ENCODE measurements at regions not wholly inside any gene's neighbourhood (a gene's known extent, or its start where the extent isn't known, plus 50 kb on each side); places are given as distances from the start of the nearest gene placed in this dataset.

DNA sequence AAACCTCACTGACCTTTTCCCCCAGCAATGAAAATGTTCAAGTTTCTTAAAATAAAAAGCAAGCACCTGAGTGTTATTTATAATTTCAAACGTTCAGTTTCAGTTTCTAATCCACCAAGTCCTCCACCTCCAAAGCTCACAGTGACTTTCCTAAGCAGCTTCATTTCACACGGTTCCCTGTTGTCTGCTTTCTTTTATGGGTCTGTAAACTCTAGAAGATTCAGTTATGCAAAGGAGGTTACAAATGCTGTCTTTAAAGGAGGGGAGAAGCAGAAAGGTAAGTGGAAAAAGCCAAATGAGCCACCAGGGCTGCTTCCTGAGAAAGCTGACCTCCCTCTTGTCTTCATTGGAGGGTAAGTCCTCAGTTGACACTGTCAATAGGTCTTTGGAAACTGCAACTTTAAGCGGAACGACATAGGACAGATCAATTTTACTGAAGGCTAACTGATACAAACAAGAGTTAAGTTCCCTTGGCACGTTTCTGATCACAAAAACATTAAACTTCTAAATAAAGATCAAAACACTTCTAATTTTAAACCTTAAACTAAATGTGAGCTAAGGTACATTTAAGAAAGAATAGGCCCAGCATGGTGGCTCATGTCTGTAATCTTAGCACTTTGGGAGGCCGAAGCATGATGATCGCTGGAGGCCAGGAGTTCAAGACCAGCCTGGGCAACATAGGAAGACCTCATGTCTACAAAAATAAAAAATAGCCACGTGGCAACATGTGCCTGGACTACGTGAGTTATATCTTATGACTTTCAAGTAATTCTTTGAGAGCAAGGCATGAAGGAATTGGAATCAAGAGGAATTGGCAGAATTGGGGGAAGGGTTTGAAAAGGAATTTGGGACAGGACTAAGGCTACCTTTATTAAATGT lies 151.9 kb upstream of the UBE2E1 start:
- Histone ChIP-seq H3K4me3 (ENCODE audit: low read length in 2 of 2) (no peak overlapping the region), H3K27ac (ENCODE audit: low read length) (no peak overlapping the region)

DNA sequence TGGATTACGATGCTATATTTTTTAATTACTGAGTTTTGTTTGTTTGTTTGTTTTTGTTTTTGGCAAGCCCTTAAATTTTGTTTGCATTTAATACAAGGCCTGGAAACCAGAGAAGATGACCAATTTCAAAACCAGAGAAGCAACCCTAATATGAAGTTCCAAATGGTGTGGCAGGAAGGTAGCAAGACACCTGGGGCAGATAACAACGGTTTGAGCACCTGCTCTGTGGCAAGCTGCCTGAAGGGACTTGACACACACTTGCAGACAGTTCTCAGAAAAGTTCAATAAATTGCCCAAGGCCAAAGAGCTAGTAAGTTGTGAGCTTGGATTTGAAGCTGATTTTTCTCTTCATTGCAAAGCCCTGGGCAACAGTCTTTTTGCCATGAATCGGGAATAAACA lies 151.2 kb upstream of the UBE2E1 start:
- Histone ChIP-seq H3K36me3 (ENCODE audit: control insufficient read depth in 2 of 2, insufficient read depth in 2 of 2, low read length in 2 of 2) (no peaks in the 10 kb centered on the region), H3K4me1 (ENCODE audit: control insufficient read depth, insufficient read depth, low read length) (no peaks in the 10 kb centered on the region), H3K27me3 (ENCODE audit: control insufficient read depth in 1 of 2, insufficient read depth in 2 of 2, low read length in 2 of 2) (no peaks in the 10 kb centered on the region), H3K9me3 (ENCODE audit: control insufficient read depth in 2 of 2, low read length in 2 of 2) (peaks cover 0 to 7% of the 10 kb centered on the region in 2 donors), H3K9ac (ENCODE audit: low read length in 2 of 2) (no peak overlapping the region), H3K4me3 (ENCODE audit: low read length in 2 of 2) (no peak overlapping the region), H3K27ac (ENCODE audit: low read length) (no peak overlapping the region)

More for the DNA sequence above, 151.9 kb upstream of the UBE2E1 start:
- H3K9ac ChIP-seq (ENCODE audit: low read length in 2 of 2): no peak overlapping the region
- no peaks in the 10 kb centered on the region for H3K36me3 ChIP-seq (ENCODE audit: control insufficient read depth in 2 of 2, insufficient read depth in 2 of 2, low read length in 2 of 2)
- H3K9me3 ChIP-seq (ENCODE audit: control insufficient read depth in 2 of 2, low read length in 2 of 2): peaks cover 0 to 7% of the 10 kb centered on the region in 2 donors
- no peaks in the 10 kb centered on the region for H3K4me1 ChIP-seq (ENCODE audit: control insufficient read depth, insufficient read depth, low read length)
- no peaks in the 10 kb centered on the region for H3K27me3 ChIP-seq (ENCODE audit: control insufficient read depth in 1 of 2, insufficient read depth in 2 of 2, low read length in 2 of 2)

DNA sequence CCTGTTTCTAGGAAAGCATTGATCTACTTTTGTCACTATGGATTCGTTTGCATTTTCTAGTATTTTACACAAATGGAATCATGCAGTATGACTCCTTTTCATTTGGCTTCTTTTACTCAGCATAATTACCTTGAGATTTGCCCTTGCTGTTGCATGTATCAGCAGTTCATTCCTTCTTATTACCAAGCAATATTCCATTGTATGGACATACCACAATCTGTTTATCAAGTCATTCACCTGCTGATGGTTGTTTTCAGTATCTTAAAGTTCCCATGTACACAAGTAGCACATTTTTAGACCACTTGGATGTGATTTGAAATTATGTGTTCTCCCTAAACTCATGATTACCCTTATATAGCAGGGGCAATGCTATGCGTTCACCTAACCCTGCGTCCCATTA lies 150.0 kb upstream of the UBE2E1 start:
- H3K4me1 ChIP-seq (ENCODE audit: control insufficient read depth, insufficient read depth, low read length): no peaks in the 10 kb centered on the region
- no peaks in the 10 kb centered on the region for H3K36me3 ChIP-seq (ENCODE audit: control insufficient read depth in 2 of 2, insufficient read depth in 2 of 2, low read length in 2 of 2)
- no peak overlapping the region for H3K4me3 ChIP-seq (ENCODE audit: low read length in 2 of 2)
- no peak overlapping the region for H3K27ac ChIP-seq (ENCODE audit: low read length)
- H3K27me3 ChIP-seq (ENCODE audit: control insufficient read depth in 1 of 2, insufficient read depth in 2 of 2, low read length in 2 of 2): no peaks in the 10 kb centered on the region
- no peak overlapping the region for H3K9ac ChIP-seq (ENCODE audit: low read length in 2 of 2)
- peaks cover 0 to 7% of the 10 kb centered on the region in 2 donors for H3K9me3 ChIP-seq (ENCODE audit: control insufficient read depth in 2 of 2, low read length in 2 of 2)

DNA sequence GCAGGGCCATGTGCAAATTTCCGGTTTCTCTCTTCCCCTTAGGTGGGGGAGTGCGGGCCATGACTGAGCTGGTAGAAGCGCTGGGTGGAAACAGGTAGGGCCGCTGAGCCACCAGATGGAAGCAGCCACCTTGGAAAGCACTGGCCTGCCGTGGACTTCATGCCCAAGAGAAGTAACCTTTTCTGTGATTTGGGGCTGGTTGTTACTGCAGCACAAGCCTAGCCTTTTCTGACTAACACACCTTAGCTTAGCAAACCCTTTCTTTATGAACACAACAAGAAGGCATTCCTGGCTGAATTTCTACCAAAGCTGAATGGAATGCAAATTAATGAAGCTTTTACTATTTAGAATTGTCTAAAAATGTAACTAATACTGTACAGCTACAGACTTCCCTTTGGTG lies 149.6 kb upstream of the UBE2E1 start:
- no peaks in the 10 kb centered on the region for H3K36me3 ChIP-seq (ENCODE audit: control insufficient read depth in 2 of 2, insufficient read depth in 2 of 2, low read length in 2 of 2)
- no peaks in the 10 kb centered on the region for H3K4me1 ChIP-seq (ENCODE audit: control insufficient read depth, insufficient read depth, low read length)
- H3K27ac ChIP-seq (ENCODE audit: low read length): no peak overlapping the region
- peaks cover 0 to 7% of the 10 kb centered on the region in 2 donors for H3K9me3 ChIP-seq (ENCODE audit: control insufficient read depth in 2 of 2, low read length in 2 of 2)
- H3K9ac ChIP-seq (ENCODE audit: low read length in 2 of 2): no peak overlapping the region
- H3K27me3 ChIP-seq (ENCODE audit: control insufficient read depth in 1 of 2, insufficient read depth in 2 of 2, low read length in 2 of 2): no peaks in the 10 kb centered on the region
- no peak overlapping the region for H3K4me3 ChIP-seq (ENCODE audit: low read length in 2 of 2)

DNA sequence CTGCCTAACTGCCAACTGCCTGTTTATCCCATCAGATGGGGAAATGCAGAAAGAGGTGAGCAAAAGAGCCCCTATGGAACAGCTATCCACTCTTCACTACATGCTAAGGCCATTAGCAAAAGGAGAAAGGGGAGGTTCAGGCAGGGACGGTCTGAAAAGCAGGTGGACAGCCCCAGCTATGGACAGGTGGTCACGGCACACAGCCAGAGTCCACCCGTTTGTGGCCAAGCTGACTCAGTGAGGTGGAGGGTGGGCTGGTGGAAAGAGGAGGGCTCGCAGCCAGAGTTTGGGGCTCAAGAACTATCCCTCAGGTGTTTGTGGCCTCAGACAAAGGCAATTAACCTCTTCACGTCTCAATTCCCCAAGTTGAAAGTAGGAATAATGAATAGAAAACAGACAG lies 148.9 kb upstream of the UBE2E1 start:
- no peaks in the 10 kb centered on the region for H3K4me1 ChIP-seq (ENCODE audit: control insufficient read depth, insufficient read depth, low read length)
- no peaks in the 10 kb centered on the region for H3K36me3 ChIP-seq (ENCODE audit: control insufficient read depth in 2 of 2, insufficient read depth in 2 of 2, low read length in 2 of 2)
- no peak overlapping the region for H3K27ac ChIP-seq (ENCODE audit: low read length)
- no peak overlapping the region for H3K4me3 ChIP-seq (ENCODE audit: low read length in 2 of 2)
- no peaks in the 10 kb centered on the region for H3K27me3 ChIP-seq (ENCODE audit: control insufficient read depth in 1 of 2, insufficient read depth in 2 of 2, low read length in 2 of 2)
- no peak overlapping the region for H3K9ac ChIP-seq (ENCODE audit: low read length in 2 of 2)
- H3K9me3 ChIP-seq (ENCODE audit: control insufficient read depth in 2 of 2, low read length in 2 of 2): peaks cover 0 to 7% of the 10 kb centered on the region in 2 donors

DNA sequence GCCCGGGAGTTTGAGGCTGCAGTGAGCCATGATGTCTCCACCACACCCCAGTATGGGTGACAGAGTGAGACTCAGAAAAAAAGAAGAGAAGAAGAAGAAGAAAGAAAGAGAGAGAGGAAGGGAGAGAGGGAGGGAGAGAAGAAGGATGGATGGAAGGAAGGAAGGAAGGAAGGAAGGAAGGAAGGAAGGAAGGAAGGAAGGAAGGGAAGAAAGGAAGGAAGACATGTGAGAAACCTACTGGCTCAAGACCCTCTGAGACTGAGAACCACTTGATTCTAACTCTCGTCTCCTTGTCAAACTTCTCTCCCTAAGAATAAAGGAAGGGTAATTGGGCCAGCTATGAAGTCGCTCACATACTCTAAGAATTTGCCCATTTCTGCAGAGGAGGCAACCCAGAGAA lies 148.1 kb upstream of the UBE2E1 start:
- Histone ChIP-seq H3K27ac (ENCODE audit: low read length) (no peak overlapping the region), H3K4me1 (ENCODE audit: control insufficient read depth, insufficient read depth, low read length) (no peaks in the 10 kb centered on the region), H3K36me3 (ENCODE audit: control insufficient read depth in 2 of 2, insufficient read depth in 2 of 2, low read length in 2 of 2) (no peaks in the 10 kb centered on the region), H3K4me3 (ENCODE audit: low read length in 2 of 2) (no peak overlapping the region), H3K27me3 (ENCODE audit: control insufficient read depth in 1 of 2, insufficient read depth in 2 of 2, low read length in 2 of 2) (no peaks in the 10 kb centered on the region), H3K9me3 (ENCODE audit: control insufficient read depth in 2 of 2, low read length in 2 of 2) (peaks cover 0 to 7% of the 10 kb centered on the region in 2 donors), H3K9ac (ENCODE audit: low read length in 2 of 2) (no peak overlapping the region)

DNA sequence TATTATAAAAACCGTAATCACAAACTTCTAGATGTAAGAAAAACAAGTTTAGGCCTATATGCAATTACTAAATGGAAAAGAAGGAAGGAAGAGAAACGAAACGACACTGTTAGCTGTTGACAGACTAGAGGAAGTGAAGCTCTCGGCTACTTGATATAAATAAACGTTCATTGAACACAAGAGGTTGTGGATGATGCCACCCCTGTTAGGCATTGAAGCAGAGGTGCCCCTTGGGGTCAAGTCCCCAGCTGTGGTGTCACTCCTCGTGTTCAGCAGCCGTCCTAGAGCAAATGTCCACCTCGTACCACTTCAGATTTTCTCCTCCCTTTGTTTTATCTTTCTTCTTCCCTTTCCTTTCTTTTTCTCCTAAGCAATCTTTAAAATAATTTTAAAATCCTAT lies 146.5 kb upstream of the UBE2E1 start:
- H3K27ac ChIP-seq (ENCODE audit: low read length): no peak overlapping the region
- no peak overlapping the region for H3K4me3 ChIP-seq (ENCODE audit: low read length in 2 of 2)
- H3K9me3 ChIP-seq (ENCODE audit: control insufficient read depth in 2 of 2, low read length in 2 of 2): peaks cover 0 to 7% of the 10 kb centered on the region in 2 donors
- H3K27me3 ChIP-seq (ENCODE audit: control insufficient read depth in 1 of 2, insufficient read depth in 2 of 2, low read length in 2 of 2): no peaks in the 10 kb centered on the region
- H3K9ac ChIP-seq (ENCODE audit: low read length in 2 of 2): no peak overlapping the region
- peaks cover 3% of the 10 kb centered on the region for H3K4me1 ChIP-seq (ENCODE audit: control insufficient read depth, insufficient read depth, low read length)
- H3K36me3 ChIP-seq (ENCODE audit: control insufficient read depth in 2 of 2, insufficient read depth in 2 of 2, low read length in 2 of 2): no peaks in the 10 kb centered on the region

DNA sequence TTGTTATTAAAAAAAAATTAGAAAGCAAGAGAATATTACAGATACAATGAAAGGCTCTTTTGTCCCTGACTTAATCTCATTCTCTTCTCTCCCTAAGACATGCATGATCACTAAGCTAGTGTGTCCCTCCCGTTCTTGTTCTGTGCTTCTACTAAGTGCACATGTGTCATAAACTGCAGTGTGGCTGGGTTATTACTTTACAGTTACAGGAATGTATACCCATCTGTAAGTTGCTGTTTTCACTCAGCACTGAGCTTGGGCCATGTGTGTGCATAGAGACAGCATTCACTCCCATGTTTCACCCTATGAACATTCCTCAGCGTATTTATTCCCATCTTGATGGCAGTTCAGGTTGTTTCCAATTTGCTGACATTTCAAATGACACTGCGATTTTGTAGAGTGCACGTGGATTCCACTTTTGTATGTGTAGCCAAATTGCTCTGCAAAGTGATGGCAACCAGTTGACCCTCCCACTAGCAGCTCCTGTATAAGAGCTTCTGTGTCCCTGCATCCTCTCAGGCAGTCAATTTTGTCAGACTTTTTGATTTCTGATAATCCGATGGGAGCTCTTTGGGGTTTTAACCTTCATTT lies 145.8 kb upstream of the UBE2E1 start:
- Histone ChIP-seq H3K4me3 (ENCODE audit: low read length in 2 of 2) (no peak overlapping the region), H3K27me3 (ENCODE audit: control insufficient read depth in 1 of 2, insufficient read depth in 2 of 2, low read length in 2 of 2) (no peaks in the 10 kb centered on the region), H3K9ac (ENCODE audit: low read length in 2 of 2) (no peak overlapping the region), H3K27ac (ENCODE audit: low read length) (no peak overlapping the region), H3K4me1 (ENCODE audit: control insufficient read depth, insufficient read depth, low read length) (peaks cover 3% of the 10 kb centered on the region), H3K36me3 (ENCODE audit: control insufficient read depth in 2 of 2, insufficient read depth in 2 of 2, low read length in 2 of 2) (no peaks in the 10 kb centered on the region), H3K9me3 (ENCODE audit: control insufficient read depth in 2 of 2, low read length in 2 of 2) (peaks cover 0 to 7% of the 10 kb centered on the region in 2 donors)

DNA sequence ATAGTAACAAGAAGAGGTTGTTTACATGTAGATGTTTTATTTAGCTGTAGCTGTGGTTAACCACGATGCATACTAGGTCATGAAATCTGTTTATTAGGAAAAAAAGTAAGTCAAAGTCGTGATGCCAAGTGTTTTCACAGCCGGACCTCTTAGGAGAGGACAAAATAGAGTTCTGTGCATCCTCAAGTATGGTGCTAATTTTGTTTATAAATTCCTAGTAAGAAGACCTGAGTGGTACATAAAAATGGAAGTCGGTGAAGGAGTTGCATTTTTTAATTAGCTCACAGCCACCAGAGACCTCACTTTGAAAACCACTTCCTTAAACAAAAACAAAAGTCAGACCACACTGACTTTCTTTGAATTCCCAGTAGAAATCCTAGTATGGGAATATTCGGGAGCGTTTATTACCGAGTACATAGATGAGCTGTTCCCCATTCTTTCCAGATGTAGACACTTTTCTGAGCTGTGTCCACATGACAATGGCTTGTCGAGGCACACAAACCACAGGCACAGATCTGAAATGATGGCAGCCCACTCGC lies 143.6 kb upstream of the UBE2E1 start:
- no peak overlapping the region for H3K4me3 ChIP-seq (ENCODE audit: low read length in 2 of 2)
- no peaks in the 10 kb centered on the region for H3K36me3 ChIP-seq (ENCODE audit: control insufficient read depth in 2 of 2, insufficient read depth in 2 of 2, low read length in 2 of 2)
- no peaks in the 10 kb centered on the region for H3K9me3 ChIP-seq (ENCODE audit: control insufficient read depth in 2 of 2, low read length in 2 of 2)
- peaks cover 3% of the 10 kb centered on the region for H3K4me1 ChIP-seq (ENCODE audit: control insufficient read depth, insufficient read depth, low read length)
- no peaks in the 10 kb centered on the region for H3K27me3 ChIP-seq (ENCODE audit: control insufficient read depth in 1 of 2, insufficient read depth in 2 of 2, low read length in 2 of 2)
- H3K27ac ChIP-seq (ENCODE audit: low read length): no peak overlapping the region
- no peak overlapping the region for H3K9ac ChIP-seq (ENCODE audit: low read length in 2 of 2)

DNA sequence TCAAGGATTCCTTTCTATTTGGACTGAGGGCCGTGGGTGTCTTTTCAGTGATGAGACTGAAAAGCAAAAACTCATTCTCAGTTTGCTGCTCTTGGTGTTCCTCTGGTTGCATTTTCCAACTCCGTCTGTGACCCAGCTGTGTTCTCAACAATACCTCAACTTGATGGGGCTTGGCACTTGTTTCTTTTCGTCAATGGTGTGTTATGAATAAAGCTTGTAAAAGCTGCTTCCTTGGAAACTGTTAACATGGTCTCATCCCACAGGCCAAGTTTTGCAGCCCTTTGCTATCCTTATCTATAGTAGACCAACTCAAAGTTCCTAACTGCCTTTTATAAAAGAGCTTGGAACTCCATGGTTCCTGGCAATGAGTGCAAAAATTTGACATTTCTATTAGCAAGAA lies 142.5 kb upstream of the UBE2E1 start:
- Histone ChIP-seq H3K9me3 (ENCODE audit: control insufficient read depth in 2 of 2, low read length in 2 of 2) (no peaks in the 10 kb centered on the region), H3K4me3 (ENCODE audit: low read length in 2 of 2) (no peak overlapping the region), H3K27ac (ENCODE audit: low read length) (no peak overlapping the region), H3K4me1 (ENCODE audit: control insufficient read depth, insufficient read depth, low read length) (peaks cover 3% of the 10 kb centered on the region), H3K27me3 (ENCODE audit: control insufficient read depth in 1 of 2, insufficient read depth in 2 of 2, low read length in 2 of 2) (no peaks in the 10 kb centered on the region), H3K36me3 (ENCODE audit: control insufficient read depth in 2 of 2, insufficient read depth in 2 of 2, low read length in 2 of 2) (no peaks in the 10 kb centered on the region), H3K9ac (ENCODE audit: low read length in 2 of 2) (no peak overlapping the region)

All from stomach smooth muscle (tissue), 2 donors.